Immature natural killer cell (primary cell): ENCODE measurements at regions not wholly inside any gene's neighbourhood (a gene's known extent, or its start where the extent isn't known, plus 50 kb on each side); places are given as distances from the start of the nearest gene placed in this dataset.

Source experiments
- DNase-seq, 3 donors: peaks; one replicate each; pipeline ENCODE4 v3.0.0; 2022; ENCODE audit warnings: mixed read lengths in 1 of 3
- H3K27ac Mint-ChIP-seq, 6 donors: one replicate each; pipeline ENCODE4 v1.8.0; 2020; ENCODE audit warnings: mixed read lengths in 6 of 6, mild to moderate bottlenecking in 5 of 6, inconsistent platforms in 4 of 6, moderate library complexity in 3 of 6
- H3K27me3 Mint-ChIP-seq, 3 donors: one replicate each; pipeline ENCODE4 v1.8.0; 2020 to 2021; ENCODE audit warnings: low read depth in 3 of 3, mild to moderate bottlenecking in 3 of 3, mixed read lengths in 3 of 3, moderate library complexity in 3 of 3, inconsistent platforms in 1 of 3
- H3K36me3 Mint-ChIP-seq, 3 donors: one replicate each; pipeline ENCODE4 v1.8.0; 2020; ENCODE audit warnings: mixed read lengths in 3 of 3, inconsistent platforms in 2 of 3, mild to moderate bottlenecking in 2 of 3
- H3K4me1 Mint-ChIP-seq, 2 donors: one replicate each; pipeline ENCODE4 v1.8.0; 2020; ENCODE audit warnings: inconsistent platforms in 2 of 2, mild to moderate bottlenecking in 2 of 2, mixed read lengths in 2 of 2, moderate library complexity in 1 of 2
- H3K4me3 Mint-ChIP-seq, 5 donors: one replicate each; pipeline ENCODE4 v1.8.0; 2020; ENCODE audit warnings: mild to moderate bottlenecking in 5 of 5, mixed read lengths in 5 of 5, inconsistent platforms in 3 of 5, moderate library complexity in 3 of 5
- H3K9me3 Mint-ChIP-seq, 6 donors: one replicate each; pipeline ENCODE4 v1.8.0; 2020; ENCODE audit warnings: mild to moderate bottlenecking in 6 of 6, mixed read lengths in 6 of 6, inconsistent platforms in 4 of 6, moderate library complexity in 3 of 6

DNA sequence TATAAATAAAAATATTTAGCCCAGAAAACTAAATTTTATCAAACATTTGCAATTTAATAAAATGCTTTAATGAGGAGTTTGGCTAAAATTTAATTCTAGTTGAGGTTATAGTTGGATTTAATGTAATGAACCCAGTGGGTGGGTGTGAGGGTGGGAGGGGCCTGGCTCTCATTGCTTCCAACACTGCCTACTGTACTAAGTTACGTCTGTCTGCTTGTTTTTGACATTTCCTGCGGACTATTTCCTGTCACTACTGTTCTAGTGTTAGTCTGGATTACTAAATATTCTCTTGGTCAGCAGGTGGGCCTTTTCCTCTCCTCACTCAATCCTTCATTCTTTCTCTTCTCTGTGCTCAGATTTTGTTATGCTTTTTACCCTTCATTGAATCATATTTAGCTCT, 82.5 kb upstream of the MAP3K7 start:
- Mint-ChIP-seq H3K4me3 (no peak overlapping the region), H3K4me1 (no peaks in the 10 kb centered on the region), H3K27me3 (peaks cover 0 to 6% (median 0%) of the 10 kb centered on the region in 3 donors), H3K27ac (no peak overlapping the region), H3K9me3 (no peaks in the 10 kb centered on the region), H3K36me3 (no peaks in the 10 kb centered on the region)
- DNase-seq = no peak

DNA sequence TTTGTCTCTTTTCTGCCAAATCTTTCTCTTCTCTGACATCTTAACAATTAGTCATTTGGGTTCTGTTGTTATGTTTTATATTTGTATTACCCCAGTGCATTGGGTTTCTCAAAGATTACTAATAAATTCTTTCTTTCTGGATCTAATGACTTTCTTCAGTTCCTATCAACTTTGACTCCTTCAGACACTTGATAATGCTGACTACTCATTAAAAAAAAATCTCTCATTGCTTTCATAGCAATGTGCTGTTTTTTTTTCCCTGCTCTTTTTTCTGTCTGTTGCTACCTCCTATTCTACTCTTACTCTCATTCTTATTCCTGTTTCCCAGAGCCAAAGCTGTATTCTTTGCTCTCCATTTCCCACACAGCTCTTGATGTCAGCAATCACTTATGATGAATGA, 81.3 kb upstream of the MAP3K7 start:
- Mint-ChIP-seq H3K4me3 (no peak overlapping the region), H3K27ac (no peak overlapping the region), H3K9me3 (peaks cover 0 to 4% (median under 1%) of the 10 kb centered on the region in 6 donors), H3K36me3 (no peaks in the 10 kb centered on the region), H3K4me1 (no peaks in the 10 kb centered on the region), H3K27me3 (peaks cover 0 to 4% (median 0%) of the 10 kb centered on the region in 3 donors)
- no peak for DNase-seq

DNA sequence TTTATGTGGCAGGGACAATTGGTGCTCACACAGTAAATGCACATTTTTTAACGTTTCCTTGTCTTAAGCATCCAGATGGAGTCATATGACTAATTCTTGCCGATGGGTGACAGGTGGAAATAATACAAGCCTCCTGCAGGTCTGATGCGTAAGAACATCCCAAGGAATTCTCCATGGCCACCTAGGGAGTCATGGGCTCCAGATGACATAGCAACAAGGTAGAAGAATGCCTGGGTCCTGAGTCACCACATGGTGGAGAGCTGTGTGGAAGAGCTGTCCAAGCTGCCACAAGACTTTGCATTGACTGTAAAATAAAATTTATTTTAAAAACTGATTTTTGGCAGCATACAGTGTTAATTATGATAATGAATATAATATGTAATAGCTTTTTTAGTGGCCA, 77.0 kb upstream of the MAP3K7 start:
- Mint-ChIP-seq H3K27ac (no peak overlapping the region), H3K9me3 (peaks cover 3 to 13% (median 5%) of the 10 kb centered on the region in 6 donors), H3K4me1 (no peaks in the 10 kb centered on the region), H3K36me3 (no peaks in the 10 kb centered on the region), H3K27me3 (peaks cover 0 to 4% (median 4%) of the 10 kb centered on the region in 3 donors), H3K4me3 (no peak overlapping the region)
- DNase-seq = no peak

DNA sequence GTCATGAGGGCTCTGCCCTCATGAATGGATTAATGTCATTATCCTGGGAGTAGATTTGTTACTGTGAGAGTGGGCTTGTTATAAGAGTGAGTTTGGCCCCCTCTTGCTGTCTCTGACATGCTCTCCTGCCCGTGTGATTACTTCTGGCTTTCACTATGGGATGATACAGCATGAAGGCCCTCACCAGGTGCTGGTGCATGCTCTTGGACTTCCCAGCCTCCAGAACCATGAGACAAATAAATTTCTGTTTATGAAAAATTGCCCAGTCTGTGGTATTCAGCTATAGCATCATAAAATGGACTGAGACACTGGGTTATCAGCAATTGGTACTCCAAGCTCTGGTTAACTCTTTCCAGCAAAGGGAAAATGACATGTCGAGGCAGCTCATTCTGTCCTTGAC, 76.2 kb upstream of the MAP3K7 start:
- Mint-ChIP-seq H3K27me3 (peaks cover 0 to 10% (median 4%) of the 10 kb centered on the region in 3 donors), H3K36me3 (no peaks in the 10 kb centered on the region), H3K27ac (no peak overlapping the region), H3K4me1 (no peaks in the 10 kb centered on the region), H3K4me3 (no peak overlapping the region), H3K9me3 (peaks cover 4 to 13% (median 5%) of the 10 kb centered on the region in 6 donors)
- DNase-seq = no peak

- H3K27ac Mint-ChIP-seq = no peak overlapping the region
- H3K36me3 Mint-ChIP-seq = no peaks in the 10 kb centered on the region
- DNase-seq = no peak
- H3K4me1 Mint-ChIP-seq = no peaks in the 10 kb centered on the region
- H3K4me3 Mint-ChIP-seq = no peak overlapping the region
- H3K27me3 Mint-ChIP-seq = peaks cover 0 to 13% (median 4%) of the 10 kb centered on the region in 3 donors
- H3K9me3 Mint-ChIP-seq = peaks cover 4 to 13% (median 5%) of the 10 kb centered on the region in 6 donors
Observed at GRCh38 chr6:90660931-90661330, 74.1 kb upstream of the MAP3K7 start.

DNA sequence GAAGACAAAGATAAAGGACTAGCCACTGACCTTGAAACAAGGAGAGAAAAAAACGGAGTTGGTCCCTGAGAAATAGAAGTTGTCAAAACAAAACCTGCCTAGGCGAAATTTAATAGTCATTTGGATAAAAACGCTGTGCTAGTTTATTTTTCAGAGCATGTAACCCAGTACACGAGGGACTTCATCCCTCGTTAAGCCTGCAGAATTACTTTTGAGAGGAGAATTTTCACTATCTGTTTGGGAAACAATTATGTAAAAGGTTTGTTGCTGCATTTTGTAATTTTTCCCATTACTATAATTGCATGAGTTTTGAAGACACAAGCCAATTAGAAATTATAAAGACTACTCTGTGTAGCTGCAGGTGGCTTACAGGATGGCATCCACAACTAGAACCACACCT, 71.6 kb upstream of the MAP3K7 start:
- no peak for DNase-seq
- H3K4me1 Mint-ChIP-seq = no peaks in the 10 kb centered on the region

GRCh38 chr6:90656325-90656724, 69.5 kb upstream of the MAP3K7 start:
- H3K27ac Mint-ChIP-seq = no peak overlapping the region
- peaks cover 0 to 15% (median 4%) of the 10 kb centered on the region in 3 donors for H3K27me3 Mint-ChIP-seq
- H3K36me3 Mint-ChIP-seq = no peaks in the 10 kb centered on the region

More for the DNA sequence above, 71.6 kb upstream of the MAP3K7 start:
- Mint-ChIP-seq H3K27me3 (peaks cover 4 to 15% (median 4%) of the 10 kb centered on the region in 3 donors), H3K4me3 (no peak overlapping the region), H3K36me3 (no peaks in the 10 kb centered on the region), H3K9me3 (peaks cover 4 to 13% (median 5%) of the 10 kb centered on the region in 6 donors), H3K27ac (no peak overlapping the region)

DNA sequence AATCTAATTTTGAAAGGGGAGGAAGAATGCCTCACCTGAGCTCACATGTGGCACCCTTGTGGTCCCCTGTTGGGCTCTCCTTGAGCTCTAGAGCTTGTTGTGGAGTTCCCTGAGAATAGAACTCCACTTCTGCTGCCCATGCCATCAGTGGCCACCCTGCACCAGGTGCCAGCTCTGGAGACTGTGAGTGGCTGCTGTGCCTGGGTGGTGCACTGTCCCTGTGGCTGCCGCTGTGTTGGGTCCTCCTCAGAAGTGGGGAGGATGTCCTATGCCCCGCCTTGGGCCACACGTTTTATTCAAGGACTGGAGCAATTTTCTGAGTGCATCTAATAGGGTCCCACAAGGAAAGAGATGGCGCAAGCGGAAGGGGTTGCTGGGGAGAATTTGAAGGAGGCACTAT, 67.9 kb upstream of the MAP3K7 start:
- Mint-ChIP-seq H3K27ac (no peak overlapping the region), H3K36me3 (no peaks in the 10 kb centered on the region), H3K4me1 (no peaks in the 10 kb centered on the region)

More at GRCh38 chr6:90656325-90656724, 69.5 kb upstream of the MAP3K7 start:
- DNase-seq = no peak
- Mint-ChIP-seq H3K9me3 (peaks cover 0 to 2% (median 0%) of the 10 kb centered on the region in 6 donors), H3K4me1 (no peaks in the 10 kb centered on the region), H3K4me3 (no peak overlapping the region)

GRCh38 chr6:90654166-90654565, 67.3 kb upstream of the MAP3K7 start:
- peaks cover 0 to 15% (median 4%) of the 10 kb centered on the region in 3 donors for H3K27me3 Mint-ChIP-seq
- peaks cover 0 to 2% (median 0%) of the 10 kb centered on the region in 6 donors for H3K9me3 Mint-ChIP-seq
- no peak overlapping the region for H3K27ac Mint-ChIP-seq
- H3K36me3 Mint-ChIP-seq = no peaks in the 10 kb centered on the region
- no peak for DNase-seq
- no peaks in the 10 kb centered on the region for H3K4me1 Mint-ChIP-seq
- no peak overlapping the region for H3K4me3 Mint-ChIP-seq

More for the DNA sequence above, 67.9 kb upstream of the MAP3K7 start:
- H3K9me3 Mint-ChIP-seq = peaks cover 0 to 2% (median 0%) of the 10 kb centered on the region in 6 donors
- DNase-seq = no peak
- no peak overlapping the region for H3K4me3 Mint-ChIP-seq
- peaks cover 0 to 15% (median 4%) of the 10 kb centered on the region in 3 donors for H3K27me3 Mint-ChIP-seq

DNA sequence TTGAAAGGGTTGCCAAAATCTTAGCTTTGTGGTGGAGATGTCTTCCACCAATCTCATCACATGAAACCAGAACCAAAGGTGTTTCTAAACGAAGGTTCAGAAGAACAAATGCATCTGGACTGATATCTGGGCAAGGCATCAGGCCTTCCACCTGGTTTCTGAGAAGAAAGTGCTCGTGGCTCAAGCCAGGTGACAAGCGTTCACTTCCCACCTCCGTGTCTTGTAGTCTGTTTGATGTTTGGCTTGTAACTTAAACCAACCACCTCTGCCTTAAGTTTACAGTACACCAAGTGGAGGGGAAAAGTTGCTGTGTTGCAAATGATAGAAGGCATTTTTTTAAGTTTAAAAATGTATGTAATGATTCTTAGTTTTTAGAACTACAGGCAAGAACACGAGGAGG, 66.9 kb upstream of the MAP3K7 start:
- Mint-ChIP-seq H3K27me3 (peaks cover 0 to 15% (median 4%) of the 10 kb centered on the region in 3 donors), H3K4me3 (no peak overlapping the region), H3K27ac (no peak overlapping the region), H3K4me1 (no peaks in the 10 kb centered on the region), H3K36me3 (no peaks in the 10 kb centered on the region), H3K9me3 (peaks cover 0 to 2% (median 0%) of the 10 kb centered on the region in 6 donors)
- DNase-seq = no peak

GRCh38 chr6:90650041-90650940, 63.4 kb upstream of the MAP3K7 start:
- no peak overlapping the region for H3K27ac Mint-ChIP-seq
- no peak overlapping the region for H3K4me3 Mint-ChIP-seq
- peaks cover 1 to 4% (median 2%) of the 10 kb centered on the region in 3 donors for H3K27me3 Mint-ChIP-seq

GRCh38 chr6:90648873-90649272, 62.0 kb upstream of the MAP3K7 start:
- H3K4me1 Mint-ChIP-seq = no peaks in the 10 kb centered on the region
- H3K36me3 Mint-ChIP-seq = no peaks in the 10 kb centered on the region
- H3K27ac Mint-ChIP-seq = no peak overlapping the region
- no peak overlapping the region for H3K4me3 Mint-ChIP-seq
- no peak for DNase-seq
- peaks cover 0 to 6% (median 5%) of the 10 kb centered on the region in 3 donors for H3K27me3 Mint-ChIP-seq
- no peaks in the 10 kb centered on the region for H3K9me3 Mint-ChIP-seq

More at GRCh38 chr6:90650041-90650940, 63.4 kb upstream of the MAP3K7 start:
- DNase-seq = no peak
- Mint-ChIP-seq H3K9me3 (no peaks in the 10 kb centered on the region), H3K4me1 (no peaks in the 10 kb centered on the region), H3K36me3 (no peaks in the 10 kb centered on the region)

DNA sequence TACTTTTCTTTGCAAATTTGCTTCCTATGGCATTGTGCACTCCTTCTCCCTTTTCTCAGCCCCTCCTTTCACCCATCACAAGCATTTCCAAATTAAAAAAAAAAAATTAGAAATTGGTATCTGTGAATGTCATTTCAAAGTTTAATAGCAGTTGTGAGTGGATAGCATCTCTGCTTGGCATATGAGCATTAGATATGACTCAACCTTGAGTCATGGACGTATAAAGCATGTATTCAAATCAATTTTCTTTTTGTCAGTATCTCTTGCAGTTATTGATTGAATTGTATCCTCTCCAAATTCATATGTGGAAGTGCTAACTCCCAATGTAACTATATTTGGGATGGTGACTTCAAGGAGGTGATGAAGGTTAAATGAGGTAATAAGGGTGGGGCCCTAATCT, 60.1 kb upstream of the MAP3K7 start:
- no peak overlapping the region for H3K4me3 Mint-ChIP-seq
- no peaks in the 10 kb centered on the region for H3K4me1 Mint-ChIP-seq
- no peak for DNase-seq
- H3K27ac Mint-ChIP-seq = no peak overlapping the region
- H3K9me3 Mint-ChIP-seq = no peaks in the 10 kb centered on the region
- no peaks in the 10 kb centered on the region for H3K36me3 Mint-ChIP-seq
- peaks cover 0 to 8% (median 6%) of the 10 kb centered on the region in 3 donors for H3K27me3 Mint-ChIP-seq

DNA sequence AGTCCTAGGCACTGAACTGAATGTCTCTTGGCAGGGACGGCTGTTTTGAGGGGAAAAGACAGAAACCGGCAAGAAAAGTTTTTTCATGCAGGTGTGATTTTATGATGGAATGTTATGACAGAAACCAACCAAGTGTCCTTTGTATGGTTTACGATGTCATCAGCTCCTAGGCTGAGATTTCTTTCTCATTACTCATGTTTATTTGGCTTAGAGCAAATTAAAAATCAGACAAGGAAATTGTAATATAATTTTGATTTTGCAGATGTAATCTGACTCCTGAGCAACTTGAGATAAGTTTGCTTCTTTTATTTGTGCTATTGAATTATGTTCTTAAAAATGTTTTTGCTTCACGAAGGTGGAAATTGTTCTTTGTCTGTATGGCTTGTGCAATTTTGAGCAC, 58.8 kb upstream of the MAP3K7 start:
- no peaks in the 10 kb centered on the region for H3K4me1 Mint-ChIP-seq

More for the DNA sequence above, 58.8 kb upstream of the MAP3K7 start:
- no peaks in the 10 kb centered on the region for H3K9me3 Mint-ChIP-seq
- no peak for DNase-seq
- no peak overlapping the region for H3K4me3 Mint-ChIP-seq
- no peaks in the 10 kb centered on the region for H3K36me3 Mint-ChIP-seq
- no peak overlapping the region for H3K27ac Mint-ChIP-seq
- H3K27me3 Mint-ChIP-seq = peaks cover 0 to 10% (median 8%) of the 10 kb centered on the region in 3 donors
